ENCODE measurements at regions not wholly inside any gene's neighbourhood (a gene's known extent, or its start where the extent isn't known, plus 50 kb on each side); places are given as distances from the start of the nearest gene placed in this dataset.

GRCh38 chr1:228850141-228851100, 115.1 kb downstream of the RHOU start:
- DNase-seq = no peak

DNA sequence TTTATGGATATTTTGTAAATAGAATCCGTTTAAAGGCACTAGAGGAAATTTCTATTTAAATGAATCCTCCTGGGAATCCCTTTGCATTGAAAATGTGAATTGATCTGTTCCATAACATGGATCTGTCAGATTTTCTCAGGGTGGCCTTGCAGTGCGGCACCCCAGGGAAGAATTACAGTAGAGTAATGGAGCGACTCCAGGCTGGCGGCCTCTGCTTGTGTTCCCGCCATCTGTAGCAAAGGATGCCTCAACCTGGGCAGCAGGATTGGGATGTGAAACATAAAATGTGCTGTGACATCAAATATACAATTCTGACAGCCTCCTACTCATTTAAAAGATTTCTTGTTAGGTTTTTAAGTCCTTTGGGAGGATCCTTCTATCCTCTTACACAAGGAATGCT, 115.9 kb downstream of the RHOU start:
- DNase-seq = peak in 1 of 2 experiments; percentile 4

- no peak for DNase-seq
Observed at GRCh38 chr1:228851618-228852017, 116.3 kb downstream of the RHOU start.

DNA sequence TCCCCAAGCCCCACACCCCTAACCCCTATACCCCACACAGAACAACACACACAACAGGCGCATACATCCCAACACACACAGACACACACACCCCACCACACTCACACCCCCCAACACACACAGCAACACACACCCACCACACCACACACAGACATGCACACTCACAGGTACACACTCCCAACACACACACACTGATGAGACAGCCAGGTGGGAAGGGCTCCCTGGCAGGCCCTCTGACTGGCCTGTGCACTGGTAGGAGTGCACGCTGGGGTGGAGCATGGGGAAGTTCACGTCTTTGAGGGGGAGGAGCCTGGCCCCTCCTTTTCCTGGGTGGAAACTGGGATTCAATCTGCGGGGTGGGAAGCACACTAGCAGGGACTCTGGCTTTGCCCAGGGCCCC, 116.7 kb downstream of the RHOU start:
- DNase-seq = no peak

DNA sequence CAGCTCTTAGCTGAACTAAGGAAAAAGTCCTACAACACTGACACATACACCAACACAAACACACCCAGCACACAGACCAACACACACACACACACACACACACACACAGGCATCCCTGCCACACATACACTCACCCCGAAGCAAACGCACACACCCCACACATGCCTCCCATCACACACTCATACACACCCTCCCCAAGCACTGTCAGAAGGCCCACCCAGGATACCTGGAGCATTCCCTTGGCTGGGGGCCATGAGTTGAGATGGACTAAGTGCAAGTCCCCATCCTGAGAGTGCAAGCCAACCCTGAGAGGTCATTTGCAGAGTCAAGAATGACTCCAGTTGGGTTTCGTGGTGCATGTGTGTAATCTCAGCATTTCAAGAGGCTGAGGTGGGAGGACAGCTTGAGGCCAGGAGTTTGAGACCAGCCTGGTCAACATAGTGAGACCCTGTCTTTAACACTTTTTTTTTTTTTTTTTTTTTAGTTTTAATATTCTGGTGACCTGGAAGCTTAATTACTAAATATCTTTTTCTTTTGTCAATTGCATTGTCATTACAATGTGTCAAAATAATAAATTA, 117.3 kb downstream of the RHOU start:
- peak in 1 of 2 experiments; percentile 11 for DNase-seq

GRCh38 chr1:228853191-228853590, 117.9 kb downstream of the RHOU start:
- no peak for DNase-seq

- DNase-seq = no peak
Observed at GRCh38 chr1:228853637-228854036, 118.4 kb downstream of the RHOU start.

DNA sequence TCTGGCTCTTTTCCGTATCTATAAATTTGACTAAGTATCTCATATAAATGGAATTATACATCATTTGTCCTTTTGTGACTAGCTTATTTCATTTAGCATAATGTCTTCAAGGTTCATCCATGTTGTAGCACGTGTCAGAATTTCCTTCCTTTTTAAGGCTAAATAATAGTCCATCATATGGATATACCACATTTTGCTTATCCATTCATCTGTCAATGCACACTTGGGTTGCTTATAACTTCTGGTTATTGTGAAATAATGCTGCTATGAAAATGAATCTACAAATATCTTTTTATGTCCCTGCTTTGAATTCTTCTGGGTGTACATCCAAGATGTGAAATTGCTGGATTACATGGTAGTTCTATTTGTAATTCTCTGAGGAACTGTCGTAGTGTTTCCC, 119.6 kb downstream of the RHOU start:
- no peak for DNase-seq

DNA sequence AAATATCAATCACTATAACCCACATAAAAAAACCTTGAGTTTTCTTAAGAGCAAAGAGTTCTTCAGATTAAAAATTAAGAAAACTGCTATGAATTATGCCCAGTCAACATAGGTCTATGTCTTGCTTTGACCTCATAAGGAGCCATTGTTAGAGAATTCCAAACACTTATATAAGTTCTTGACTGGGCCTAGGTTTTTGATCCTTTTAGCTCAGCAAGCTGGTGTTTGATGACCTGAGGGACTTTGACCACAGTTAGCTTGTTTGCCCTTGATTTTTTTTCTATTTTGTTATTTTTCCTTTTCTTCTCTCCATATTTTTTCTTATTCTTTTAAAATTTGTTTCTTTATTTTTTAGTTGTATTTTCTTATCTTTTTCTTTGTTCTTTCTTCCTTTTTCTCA, 122.3 kb downstream of the RHOU start:
- DNase-seq = no peak

DNA sequence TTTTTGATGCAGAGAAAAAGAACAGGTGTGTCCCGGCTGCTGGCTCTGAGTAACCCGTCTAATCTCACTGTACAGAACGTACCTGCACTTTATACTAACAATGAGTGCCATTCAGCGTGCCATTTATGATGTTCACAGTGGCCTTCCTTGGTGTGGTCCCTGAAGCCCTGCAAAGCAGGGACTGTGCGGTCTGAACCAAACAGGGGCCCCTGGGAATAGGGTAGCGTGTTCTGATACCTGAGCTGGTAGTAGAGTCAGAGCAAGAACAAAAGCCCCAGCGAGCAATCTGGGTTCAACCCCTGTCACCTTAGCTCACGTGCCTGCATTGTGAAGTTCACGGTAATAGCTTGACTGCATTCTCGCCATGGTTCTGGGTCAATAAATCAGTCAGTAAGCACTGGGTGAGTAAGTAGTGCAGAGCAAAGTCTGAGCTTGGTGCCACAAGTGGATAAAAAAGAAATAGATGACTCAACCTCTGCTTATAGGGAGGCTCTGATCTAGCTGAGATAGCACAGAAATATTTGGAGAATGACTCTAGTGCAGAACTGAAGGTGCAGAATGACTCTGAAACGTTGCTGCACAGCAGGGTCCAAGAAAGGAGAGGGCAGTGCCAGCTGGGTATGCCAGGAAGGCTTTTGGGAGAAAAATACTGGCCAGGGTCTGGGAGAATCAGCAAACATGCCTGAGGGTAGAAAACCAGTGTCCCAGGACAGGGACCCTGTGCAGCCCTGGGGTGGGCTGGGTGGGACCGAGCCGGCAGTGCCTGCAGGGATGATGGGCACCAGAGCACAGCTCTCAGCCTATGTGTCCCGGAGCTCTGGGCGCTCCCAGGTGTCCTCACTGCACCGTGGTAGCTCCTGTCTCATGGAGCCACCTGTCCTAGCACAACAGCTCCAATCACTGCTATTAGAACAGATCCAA, 125.9 kb downstream of the RHOU start:
- peak in 1 of 2 experiments; percentile 51 for DNase-seq

DNA sequence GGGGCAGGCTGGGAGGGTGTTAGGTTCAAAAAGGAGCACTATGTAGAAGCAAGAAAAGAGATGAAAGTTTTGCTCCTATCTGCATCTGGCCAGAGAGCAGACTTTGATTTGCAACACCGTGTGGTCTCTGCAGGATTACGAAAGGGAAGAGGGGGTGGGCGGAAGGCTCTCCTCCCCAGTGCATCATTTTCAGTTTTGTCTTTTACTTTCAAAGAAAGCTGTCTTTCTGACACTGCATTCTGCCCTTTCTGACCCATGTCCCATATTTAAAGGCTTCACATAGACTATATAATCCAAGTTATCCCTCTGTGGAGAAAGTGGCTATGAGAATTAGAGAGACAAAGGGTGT, 126.5 kb downstream of the RHOU start:
- no peak for DNase-seq

GRCh38 chr1:228862542-228863505, 127.5 kb downstream of the RHOU start:
- no peak for DNase-seq

GRCh38 chr1:228863776-228864175, 128.5 kb downstream of the RHOU start:
- DNase-seq = no peak

DNA sequence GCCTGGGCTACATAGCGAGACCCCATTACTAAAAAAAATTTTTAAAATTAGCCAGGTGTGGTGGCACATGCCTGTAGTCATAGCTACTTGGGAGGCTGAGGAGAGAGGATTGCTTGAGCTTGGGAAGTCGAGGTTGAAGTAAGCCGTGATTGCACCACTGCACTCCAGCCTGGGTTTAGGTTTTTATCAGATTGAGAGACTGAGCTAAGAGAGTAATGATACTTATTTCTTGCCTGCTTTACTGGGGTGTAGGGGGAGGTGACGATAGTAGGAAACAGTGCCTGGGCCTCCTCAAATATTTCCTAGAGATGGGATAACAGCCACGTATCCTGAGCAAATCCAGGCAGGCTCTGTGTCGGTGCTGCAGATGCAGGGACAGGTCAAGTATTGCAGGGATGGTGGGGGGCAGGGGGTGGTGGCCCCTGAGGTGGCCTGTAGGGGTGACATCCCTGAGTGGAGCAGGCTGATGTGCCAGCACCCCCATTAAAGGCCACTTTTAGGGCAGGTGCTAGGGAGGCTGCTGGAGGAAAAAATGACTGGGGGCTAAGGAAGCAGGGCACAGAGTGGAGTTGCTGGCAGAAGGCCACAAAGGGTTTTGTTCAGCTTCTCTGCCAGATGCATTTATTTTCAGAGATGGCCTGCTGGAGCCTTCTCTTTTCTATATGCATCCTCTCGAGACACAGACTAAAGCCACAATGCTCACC, 130.5 kb downstream of the RHOU start:
- no peak for DNase-seq

GRCh38 chr1:228866468-228866867, 131.2 kb downstream of the RHOU start:
- DNase-seq = no peak

DNA sequence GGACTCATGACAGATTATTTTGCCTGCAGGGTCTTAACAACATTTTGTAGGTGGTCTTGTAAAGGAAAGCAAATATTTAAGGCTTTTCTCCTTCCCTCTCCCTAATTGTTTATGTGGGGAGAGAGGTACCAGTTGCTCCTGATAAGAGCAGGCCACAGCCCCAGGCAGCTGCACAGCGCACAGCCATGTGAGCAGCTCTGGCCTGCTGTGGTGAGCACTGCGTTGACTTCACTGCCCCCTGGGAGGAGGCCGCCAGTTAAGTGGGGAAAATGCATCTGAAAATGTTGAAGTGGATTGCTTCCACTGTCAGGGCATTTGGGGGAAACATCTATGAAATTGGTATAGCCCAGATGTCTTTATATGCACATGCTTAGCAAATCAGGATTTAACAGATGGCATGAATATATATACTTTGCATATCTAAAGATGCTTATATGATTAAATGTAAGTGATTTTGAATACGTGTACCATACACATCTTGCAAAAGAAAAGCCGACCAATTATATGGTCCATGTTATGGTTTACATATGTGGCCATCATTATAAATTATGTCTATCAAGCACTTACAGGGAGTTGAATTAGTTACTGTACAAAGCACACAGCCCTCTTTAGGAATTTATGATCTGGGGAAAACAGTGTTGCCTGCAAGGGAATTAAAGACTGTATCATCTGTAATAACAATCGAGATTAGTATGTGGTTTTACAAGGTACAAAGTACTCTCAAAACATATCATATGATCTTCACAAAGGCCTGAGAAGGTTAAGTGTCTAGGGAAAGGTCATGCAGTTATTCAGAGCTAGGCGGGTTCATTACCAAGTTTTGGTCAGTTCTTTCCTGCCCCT, 132.1 kb downstream of the RHOU start:
- DNase-seq = no peak

- DNase-seq = no peak
Observed at GRCh38 chr1:228867951-228868730, 132.9 kb downstream of the RHOU start.

GRCh38 chr1:228868731-228869024, 133.4 kb downstream of the RHOU start:
- no peak for DNase-seq

GRCh38 chr1:228869312-228869824, 134.1 kb downstream of the RHOU start:
- DNase-seq = no peak

Data from activated T-cell treated with anti-CD3 and anti-CD28 coated beads, Interleukin-2, amount 50 U/mL, for 48 hours (primary cell).